Trophoblast cell (in vitro differentiated cells and primary cell): ENCODE measurements at regions not wholly inside any gene's neighbourhood (a gene's known extent, or its start where the extent isn't known, plus 50 kb on each side); places are given as distances from the start of the nearest gene placed in this dataset.

Experiments
- DNase-seq, 2 donors: peaks; one replicate each; pipeline ENCODE4 v3.0.0-alpha.2; 2016
- H2AFZ ChIP-seq: 2 replicates; pipeline ENCODE4 v1.6.1; 2013; ENCODE audit warnings: low read length, moderate library complexity, mild to moderate bottlenecking; ENCODE audit not compliant: insufficient read depth, poor library complexity
- H2AK5ac ChIP-seq: 2 replicates; pipeline ENCODE4 v1.6.1; 2013; ENCODE audit warnings: mild to moderate bottlenecking, low read length
- H2BK120ac ChIP-seq: 2 replicates; pipeline ENCODE4 v1.6.1; 2013; ENCODE audit warnings: low read length, mild to moderate bottlenecking, moderate library complexity; ENCODE audit not compliant: insufficient read depth, poor library complexity
- H2BK12ac ChIP-seq: 2 replicates; pipeline ENCODE4 v1.6.1; 2013; ENCODE audit warnings: mild to moderate bottlenecking, low read length, moderate library complexity
- H2BK5ac ChIP-seq: 2 replicates; pipeline ENCODE4 v1.6.1; 2013; ENCODE audit warnings: low read length, low read depth, moderate library complexity, mild to moderate bottlenecking; ENCODE audit not compliant: poor library complexity
- H3K14ac ChIP-seq: 2 replicates; pipeline ENCODE4 v1.6.1; 2013; ENCODE audit warnings: mild to moderate bottlenecking, low read length
- H3K18ac ChIP-seq: 2 replicates; pipeline ENCODE4 v1.6.1; 2013; ENCODE audit warnings: mild to moderate bottlenecking, low read length
- H3K23ac ChIP-seq: 2 replicates; pipeline ENCODE4 v1.6.1; 2013; ENCODE audit warnings: low read length
- H3K27ac ChIP-seq: 2 replicates; pipeline ENCODE4 v1.5.1; 2013; ENCODE audit warnings: low read depth, mild to moderate bottlenecking, inconsistent platforms, low read length, moderate library complexity
- H3K27me3 ChIP-seq: 2 replicates; pipeline ENCODE4 v1.6.1; 2013; ENCODE audit warnings: inconsistent platforms, mild to moderate bottlenecking, low read length, moderate library complexity; ENCODE audit not compliant: insufficient read depth
- H3K36me3 ChIP-seq, 2 experiments: 1 replicate in 1 of 2; 2 replicates in 1 of 2; pipeline ENCODE4 v1.6.1; 2013; ENCODE audit warnings: low read length in 2 of 2, mild to moderate bottlenecking in 2 of 2, moderate library complexity in 1 of 2; ENCODE audit not compliant: insufficient read depth in 2 of 2, control insufficient read depth in 1 of 2
- H3K4ac ChIP-seq: 2 replicates; pipeline ENCODE4 v1.6.1; 2013; ENCODE audit warnings: low read depth, mild to moderate bottlenecking, low read length, moderate library complexity
- H3K4me1 ChIP-seq, 2 experiments: 1 replicate in 1 of 2; 2 replicates in 1 of 2; pipeline ENCODE4 v1.6.1; 2013; ENCODE audit warnings: low read length in 2 of 2, mild to moderate bottlenecking in 2 of 2, moderate library complexity in 1 of 2; ENCODE audit not compliant: insufficient read depth in 2 of 2, control insufficient read depth in 1 of 2
- H3K4me2 ChIP-seq: 2 replicates; pipeline ENCODE4 v1.6.1; 2013; ENCODE audit warnings: inconsistent platforms, mild to moderate bottlenecking, low read length, moderate library complexity
- H3K4me3 ChIP-seq: 2 replicates; pipeline ENCODE4 v1.5.1; 2013; ENCODE audit warnings: mild to moderate bottlenecking, low read depth, low read length, inconsistent platforms
- H3K79me1 ChIP-seq: one replicate; pipeline ENCODE4 v1.6.1; 2013; ENCODE audit warnings: low read length
- H3K79me2 ChIP-seq: 2 replicates; pipeline ENCODE4 v1.6.1; 2013; ENCODE audit warnings: low read length, mild to moderate bottlenecking; ENCODE audit not compliant: control insufficient read depth, insufficient read depth, poor library complexity
- H3K9ac ChIP-seq: 2 replicates; pipeline ENCODE4 v1.6.1; 2013; ENCODE audit warnings: mild to moderate bottlenecking, low read length
- H3K9me3 ChIP-seq: 2 replicates; pipeline ENCODE4 v1.6.1; 2013; ENCODE audit warnings: low read depth, mild to moderate bottlenecking, control low read depth, inconsistent platforms, low read length; ENCODE audit not compliant: insufficient read depth
- H4K12ac ChIP-seq: 2 replicates; pipeline ENCODE4 v1.6.1; 2013; ENCODE audit warnings: low read depth, mild to moderate bottlenecking, low read length, moderate library complexity
- H4K8ac ChIP-seq: 2 replicates; pipeline ENCODE4 v1.6.1; 2013; ENCODE audit warnings: low read depth, mild to moderate bottlenecking, low read length, moderate library complexity
- H4K91ac ChIP-seq: one replicate; pipeline ENCODE4 v1.6.1; 2013; ENCODE audit warnings: low read depth, mild to moderate bottlenecking, low read length, moderate library complexity
- WGBS: extraction: QIAGEN DNeasy Blood & Tissue Kit; methylation state at CpG from one replicate; pipeline ENCODE4 v1.1.7; 2013; ENCODE audit warnings: missing lambda C conversion rate; ENCODE audit not compliant: insufficient read length, insufficient coverage; ENCODE audit errors: extremely low coverage; 5-methylcytosine and 5-hydroxymethylcytosine counted together

DNA sequence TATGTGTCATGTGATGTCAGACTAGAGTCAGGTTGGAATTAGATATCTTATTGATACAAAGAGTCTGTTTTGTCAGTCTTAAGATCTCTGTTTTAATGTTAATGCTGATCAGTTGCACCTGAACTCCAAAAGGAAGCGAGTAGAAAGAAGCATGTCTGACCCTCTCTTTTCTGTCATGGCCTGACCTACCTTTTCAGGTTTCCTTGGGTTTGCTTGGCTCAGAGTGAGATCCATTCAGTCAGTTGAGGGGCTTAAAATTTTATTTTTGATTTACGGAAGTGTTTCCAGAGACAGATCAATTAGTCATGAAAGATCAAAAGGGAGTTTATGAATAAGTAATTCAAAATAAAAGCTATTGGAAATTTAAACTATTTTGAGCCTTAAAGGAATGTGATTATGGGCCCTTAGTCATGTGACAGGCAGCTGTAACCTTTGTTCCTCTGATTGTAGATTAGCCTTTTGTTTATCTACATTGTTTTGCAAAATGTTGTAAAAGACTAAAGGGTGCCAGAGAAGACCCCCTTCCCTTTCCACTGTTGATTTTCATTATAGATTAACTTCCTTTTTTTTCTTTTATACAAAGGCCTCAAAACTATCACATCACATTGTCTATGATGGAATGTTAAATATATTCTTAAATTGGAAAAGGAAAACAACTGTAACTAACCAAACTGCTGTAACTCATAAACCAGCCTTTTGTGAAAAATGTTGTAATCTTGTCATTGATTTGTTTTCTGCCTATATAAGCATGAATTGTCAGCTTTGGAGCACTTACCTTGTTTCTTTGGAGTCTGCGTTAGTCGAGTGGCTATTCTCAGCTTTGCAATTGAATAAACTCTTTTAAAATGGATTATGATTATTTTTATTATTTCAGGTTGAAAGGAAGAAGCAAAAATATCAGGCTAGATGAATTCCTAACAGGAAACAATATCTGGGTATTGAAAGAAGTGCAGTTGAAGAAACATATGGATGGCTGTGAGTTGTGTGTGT is 195.5 kb upstream of the MBL2 start:
- Histone ChIP-seq H3K14ac (no peak overlapping the region), H3K9ac (no peak overlapping the region), H2BK5ac (no peak overlapping the region), H3K4me2 (no peak overlapping the region), H3K9me3 (no peaks in the 10 kb centered on the region), H4K91ac (no peak overlapping the region), H2BK120ac (no peak overlapping the region), H3K4me1 (peaks cover 3 to 8% of the 10 kb centered on the region in 2 experiments), H3K79me2 (no peaks in the 10 kb centered on the region), H3K27ac (no peak overlapping the region), H3K79me1 (no peaks in the 10 kb centered on the region), H4K12ac (no peak overlapping the region), H3K23ac (no peak overlapping the region), H2BK12ac (no peak overlapping the region), H4K8ac (no peak overlapping the region), H3K18ac (no peak overlapping the region), H3K4me3 (no peak overlapping the region), H2AK5ac (no peak overlapping the region), H2AFZ (no peak overlapping the region), H3K36me3 (no peaks in the 10 kb centered on the region), H3K4ac (no peak overlapping the region), H3K27me3 (no peaks in the 10 kb centered on the region)
- DNase-seq: peak in 1 of 2 donors; percentile 8
- WGBS: no CpG with 5 or more reads among the region's 4 CpGs

DNA sequence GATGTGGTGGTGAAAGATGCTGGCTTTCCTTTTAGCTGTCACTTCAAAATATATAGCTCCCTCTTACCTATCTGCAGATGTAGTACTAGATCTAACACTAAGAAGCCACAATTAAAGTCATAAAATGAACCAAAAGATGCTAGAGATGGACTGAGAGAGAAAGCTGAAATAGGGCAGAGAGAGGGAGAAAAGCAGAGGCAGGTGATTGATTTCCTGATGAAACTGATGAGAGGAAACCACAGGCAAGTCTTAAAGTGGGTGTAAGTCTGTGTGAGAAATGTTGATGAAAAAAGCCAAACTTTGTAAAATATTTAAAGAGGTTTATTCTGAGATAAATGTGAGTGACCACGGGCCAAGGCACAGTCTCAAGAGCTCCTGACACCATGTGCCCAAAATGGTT is 194.3 kb upstream of the MBL2 start:
- Histone ChIP-seq H3K18ac (no peak overlapping the region), H4K12ac (no peak overlapping the region), H2BK12ac (no peak overlapping the region), H4K8ac (no peak overlapping the region), H3K4me2 (no peak overlapping the region), H2AK5ac (no peak overlapping the region), H3K79me1 (no peaks in the 10 kb centered on the region), H3K4me1 (peaks cover 3 to 8% of the 10 kb centered on the region in 2 experiments), H2BK5ac (no peak overlapping the region), H4K91ac (no peak overlapping the region), H3K79me2 (no peaks in the 10 kb centered on the region), H2AFZ (no peak overlapping the region), H3K27me3 (no peaks in the 10 kb centered on the region), H3K4ac (no peak overlapping the region), H3K23ac (no peak overlapping the region), H3K27ac (no peak overlapping the region), H3K9me3 (no peaks in the 10 kb centered on the region), H2BK120ac (no peak overlapping the region), H3K14ac (no peak overlapping the region), H3K9ac (no peak overlapping the region), H3K36me3 (no peaks in the 10 kb centered on the region), H3K4me3 (no peak overlapping the region)
- no CpG with 5 or more reads among the region's 1 CpG for WGBS
- no peak for DNase-seq

DNA sequence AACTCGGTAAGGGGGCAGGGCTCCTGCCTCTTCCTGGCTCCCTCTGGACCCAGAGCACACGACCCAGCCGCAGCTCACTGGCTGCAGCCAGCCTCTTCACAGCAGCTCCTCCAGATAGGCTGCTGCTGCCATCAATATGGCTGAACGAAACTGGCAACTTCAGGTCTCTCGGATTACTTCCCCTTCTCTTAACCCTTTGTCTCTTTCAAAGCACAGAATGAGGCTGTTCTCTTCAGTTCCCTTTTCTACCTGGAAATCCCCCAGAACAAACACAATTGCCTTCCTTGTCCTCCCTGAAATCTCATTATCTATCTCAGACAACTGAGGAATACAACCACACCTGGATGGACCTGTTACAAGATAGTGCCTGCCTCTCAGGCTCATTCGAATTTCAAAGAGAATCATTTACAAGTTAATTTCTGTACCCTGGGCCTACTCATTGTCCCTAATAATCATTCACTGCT is 193.4 kb upstream of the MBL2 start:
- WGBS: no CpG with 5 or more reads among the region's 6 CpGs

DNA sequence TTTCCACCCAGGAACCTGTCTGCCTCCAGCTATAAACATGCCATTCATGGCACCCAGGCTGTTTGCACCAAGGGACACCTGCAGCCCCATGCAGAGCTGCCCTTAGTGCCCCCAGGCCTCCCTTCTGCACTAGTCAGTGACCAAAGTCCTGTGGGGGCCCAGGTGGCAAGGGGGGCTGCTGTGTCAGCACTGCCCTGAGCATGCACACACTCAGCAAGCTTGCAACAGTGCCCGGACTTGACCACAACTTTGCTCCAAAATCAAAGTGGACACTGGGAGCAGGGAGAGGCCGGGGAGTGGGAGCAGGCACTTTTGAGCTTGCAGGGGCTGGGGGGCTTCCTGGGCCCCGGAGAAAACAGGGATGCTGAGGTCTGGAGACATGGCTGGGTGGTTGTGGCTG is 192.9 kb upstream of the MBL2 start:
- H3K9me3 ChIP-seq: no peaks in the 10 kb centered on the region
- no peak overlapping the region for H2AFZ ChIP-seq
- peaks cover 3 to 8% of the 10 kb centered on the region in 2 experiments for H3K4me1 ChIP-seq
- no peaks in the 10 kb centered on the region for H3K36me3 ChIP-seq
- no peaks in the 10 kb centered on the region for H3K79me2 ChIP-seq
- no peak overlapping the region for H2BK120ac ChIP-seq
- H2AK5ac ChIP-seq: no peak overlapping the region
- no peak overlapping the region for H4K8ac ChIP-seq
- H2BK12ac ChIP-seq: no peak overlapping the region
- no peak overlapping the region for H4K12ac ChIP-seq
- no peak overlapping the region for H3K23ac ChIP-seq
- H3K9ac ChIP-seq: no peak overlapping the region
- peak overlapping the region; percentile 41 for H4K91ac ChIP-seq
- H2BK5ac ChIP-seq: no peak overlapping the region
- no peak overlapping the region for H3K4ac ChIP-seq
- no peaks in the 10 kb centered on the region for H3K27me3 ChIP-seq
- no CpG with 5 or more reads among the region's 3 CpGs for WGBS
- H3K27ac ChIP-seq: no peak overlapping the region
- H3K4me3 ChIP-seq: no peak overlapping the region
- no peak overlapping the region for H3K14ac ChIP-seq
- no peaks in the 10 kb centered on the region for H3K79me1 ChIP-seq
- H3K18ac ChIP-seq: no peak overlapping the region
- H3K4me2 ChIP-seq: no peak overlapping the region
- no peak for DNase-seq

More for the DNA sequence above, 193.4 kb upstream of the MBL2 start:
- no peak overlapping the region for H2BK5ac ChIP-seq
- H3K4me3 ChIP-seq: no peak overlapping the region
- peaks cover 3 to 8% of the 10 kb centered on the region in 2 experiments for H3K4me1 ChIP-seq
- H3K9me3 ChIP-seq: no peaks in the 10 kb centered on the region
- H3K36me3 ChIP-seq: no peaks in the 10 kb centered on the region
- H3K23ac ChIP-seq: no peak overlapping the region
- H3K4ac ChIP-seq: no peak overlapping the region
- no peaks in the 10 kb centered on the region for H3K27me3 ChIP-seq
- no peaks in the 10 kb centered on the region for H3K79me2 ChIP-seq
- DNase-seq: no peak
- H3K27ac ChIP-seq: peak overlapping the region; percentile 22
- no peak overlapping the region for H3K14ac ChIP-seq
- no peak overlapping the region for H2BK120ac ChIP-seq
- no peak overlapping the region for H2AK5ac ChIP-seq
- no peak overlapping the region for H2BK12ac ChIP-seq
- H3K18ac ChIP-seq: no peak overlapping the region
- H4K91ac ChIP-seq: peak overlapping the region; percentile 41
- no peak overlapping the region for H3K4me2 ChIP-seq
- no peak overlapping the region for H4K8ac ChIP-seq
- no peaks in the 10 kb centered on the region for H3K79me1 ChIP-seq
- no peak overlapping the region for H4K12ac ChIP-seq
- H3K9ac ChIP-seq: no peak overlapping the region
- H2AFZ ChIP-seq: no peak overlapping the region
